Adrenal gland (tissue), 9 donors: ENCODE measurements at regions not wholly inside any gene's neighbourhood (a gene's known extent, or its start where the extent isn't known, plus 50 kb on each side); places are given as distances from the start of the nearest gene placed in this dataset.

Experiments
- DNase-seq, 7 donors: peaks; one replicate each; pipeline ENCODE4 v3.0.0-alpha.2; 2019 to 2020
- H3K27ac ChIP-seq, 5 donors: fragments of 200-600 bp; sonication (generic) in 4 of 5; 1 replicate in 3 of 5; 2 replicates in 2 of 5; pipeline versions ENCODE4 v1.5.1 to v1.8.0; 2016 to 2020; ENCODE audit warnings: mild to moderate bottlenecking in 1 of 5
- H3K27me3 ChIP-seq: fragments of 200-600 bp; 2 replicates; pipeline ENCODE4 v1.8.0; 2021
- H3K36me3 ChIP-seq, 2 donors: fragments of 200-600 bp; replicated peaks in 1 of 2; 1 replicate in 1 of 2; 2 replicates in 1 of 2; pipeline versions ENCODE4 v1.5.1 to v1.8.0; 2018 to 2022
- H3K4me1 ChIP-seq, 2 donors: fragments of 200-600 bp; replicated peaks in 1 of 2; 1 replicate in 1 of 2; 2 replicates in 1 of 2; pipeline versions ENCODE4 v1.5.1 to v1.8.0; 2018 to 2021
- H3K4me3 ChIP-seq, 4 donors: fragments of 200-600 bp; sonication (generic) in 3 of 4; one replicate each; pipeline ENCODE4 v1.5.1; 2016 to 2018
- H3K9me3 ChIP-seq, 3 donors: fragments of 200-600 bp; sonication (generic) in 1 of 3; replicated peaks in 1 of 3; 1 replicate in 2 of 3; 2 replicates in 1 of 3; pipeline versions ENCODE4 v1.5.1 to v1.8.0; 2016 to 2021
- CTCF ChIP-seq, 6 experiments: fragments of 450-650 bp in 4 of 6; fragments of 200-600 bp in 2 of 6; sonication (generic) in 1 of 6; IDR thresholded peaks; 1 replicate in 5 of 6; 2 replicates in 1 of 6; pipeline versions ENCODE4 v1.5.1 to v1.8.0; 2016 to 2021; ENCODE audit warnings: antibody characterized with exemption in 6 of 6, mild to moderate bottlenecking in 2 of 6, moderate library complexity in 1 of 6
- POLR2A ChIP-seq, 2 donors: fragments of 450-650 bp; IDR thresholded peaks; one replicate each; pipeline ENCODE4 v1.6.1; 2017; ENCODE audit warnings: antibody characterized with exemption in 2 of 2, mild to moderate bottlenecking in 2 of 2, moderate library complexity in 1 of 2
- WGBS, 4 donors: extraction: QIAGEN DNeasy Blood & Tissue Kit in 2 of 4; methylation state at CpG; one replicate each; pipeline versions ENCODE4 v1.1.5 to v1.1.7; 2013 to 2017; 5-methylcytosine and 5-hydroxymethylcytosine counted together
- intact Hi-C, 2 donors: fragments of 100-400 bp; cut with DNase I; formaldehyde crosslinking; loops; one replicate each; pipeline versions ENCODE4 v1.14.1 to v1.15.0; 2022 to 2023
- donor health status: healthy with polysubstance abuse.
- donor health status: Bipolar disorder and iron deficiency.
- donor health status: DM: yes; HTN: yes; CAD: no.
- donor health status: DM: no; HTN: no; CAD: no.
- donor health status: DM: no; HTN: no; CAD: no.

- Histone ChIP-seq H3K9me3 (no peaks in the 10 kb centered on the region), H3K27ac (no peak overlapping the region), H3K4me3 (no peak overlapping the region), H3K4me1 (no peaks in the 10 kb centered on the region), H3K36me3 (no peaks in the 10 kb centered on the region), H3K27me3 (no peaks in the 10 kb centered on the region)
- TF ChIP-seq POLR2A (IDR thresholded peaks at IDR 0.05), result no peak
- TF ChIP-seq CTCF (IDR thresholded peaks at IDR 0.05), result no peak
- intact Hi-C loops, result no loop called here
- 94 to 100% (median 95%) methylated on average over 1 of the region's 1 CpG for WGBS, 4 donors
- no peak for DNase-seq
Measured at GRCh38 chr2:167602122-167602521, 645.3 kb downstream of the STK39 start.

GRCh38 chr2:167599219-167599618 is 648.2 kb downstream of the STK39 start:
- Histone ChIP-seq H3K4me1 (no peaks in the 10 kb centered on the region), H3K36me3 (no peaks in the 10 kb centered on the region), H3K9me3 (no peaks in the 10 kb centered on the region), H3K27me3 (no peaks in the 10 kb centered on the region), H3K4me3 (no peak overlapping the region), H3K27ac (no peak overlapping the region)
- intact Hi-C loops, result no loop called here
- TF ChIP-seq POLR2A (IDR thresholded peaks at IDR 0.05) (no peak), CTCF (IDR thresholded peaks at IDR 0.05) (no peak)
- WGBS, 4 donors, result 50 to 66% (median 54%) methylated on average over 1 of the region's 1 CpG
- no peak for DNase-seq

DNA sequence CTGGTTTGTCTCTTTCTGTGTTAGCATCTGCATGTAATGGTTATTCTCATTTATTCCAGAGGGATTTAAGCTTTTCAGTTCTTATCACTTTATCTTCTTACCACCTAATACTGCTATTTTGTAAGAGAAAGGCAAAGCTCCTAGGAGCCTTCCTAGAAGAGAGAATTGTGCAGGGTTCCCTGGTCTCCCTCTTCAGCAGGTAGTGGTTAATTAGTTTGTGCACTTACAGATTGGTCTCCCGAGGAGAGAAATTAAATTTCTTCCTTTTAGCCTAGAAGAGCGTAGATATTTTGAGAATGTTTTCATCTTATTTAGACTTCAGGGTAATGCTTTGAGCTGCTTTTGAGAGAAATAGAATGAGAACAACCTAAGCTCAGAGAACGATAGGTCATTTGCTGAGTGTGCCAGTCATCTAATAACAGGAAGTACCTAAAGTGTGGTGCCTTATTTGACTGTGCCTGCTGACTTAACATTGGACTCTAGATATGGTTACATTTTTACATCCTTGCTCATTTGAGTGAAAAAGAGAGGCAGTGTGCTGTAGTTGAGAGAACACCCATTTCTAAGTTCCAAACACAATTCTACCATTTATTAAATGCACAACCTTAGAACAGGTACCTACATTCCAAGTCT is 651.4 kb downstream of the STK39 start:
- intact Hi-C loops, result no loop called here
- DNase-seq, result no peak
- no peaks in the 10 kb centered on the region for H3K4me1 ChIP-seq
- no peak overlapping the region for H3K27ac ChIP-seq
- H3K9me3 ChIP-seq, result no peaks in the 10 kb centered on the region
- H3K4me3 ChIP-seq, result no peak overlapping the region
- H3K27me3 ChIP-seq, result no peaks in the 10 kb centered on the region
- TF ChIP-seq CTCF (IDR thresholded peaks at IDR 0.05), result no peak
- no peak for TF ChIP-seq POLR2A (IDR thresholded peaks at IDR 0.05)
- no peaks in the 10 kb centered on the region for H3K36me3 ChIP-seq
- WGBS, 4 donors, result 39 to 60% (median 46%) methylated on average over 3 of the region's 3 CpGs

DNA sequence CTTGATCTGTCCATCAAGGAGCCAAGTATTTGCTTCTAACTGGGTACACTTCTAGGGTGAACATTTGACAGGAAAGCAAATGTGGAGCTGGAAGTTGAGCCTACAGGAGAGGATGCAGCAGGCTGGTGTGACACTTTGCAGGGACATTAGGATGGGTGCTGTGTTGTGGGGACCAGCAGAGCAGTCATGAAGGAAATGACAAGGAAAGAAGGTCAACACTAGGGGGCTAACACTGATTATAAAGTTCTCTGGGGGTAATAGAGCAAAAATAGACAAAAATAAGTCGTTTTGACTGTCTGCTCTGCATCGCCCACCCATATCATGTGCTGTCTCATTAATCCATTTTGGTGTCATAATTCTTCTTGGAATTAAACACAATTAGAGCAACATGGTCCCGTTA is 652.4 kb downstream of the STK39 start:
- intact Hi-C loops, result no loop called here
- WGBS, 4 donors, result 74 to 87% (median 83%) methylated on average over 3 of the region's 3 CpGs
- TF ChIP-seq POLR2A (IDR thresholded peaks at IDR 0.05) (no peak), CTCF (IDR thresholded peaks at IDR 0.05) (no peak)

More for the DNA sequence above, 652.4 kb downstream of the STK39 start:
- Histone ChIP-seq H3K9me3 (no peaks in the 10 kb centered on the region), H3K4me1 (no peaks in the 10 kb centered on the region), H3K27me3 (no peaks in the 10 kb centered on the region), H3K4me3 (no peak overlapping the region), H3K36me3 (no peaks in the 10 kb centered on the region), H3K27ac (no peak overlapping the region)
- no peak for DNase-seq
